OCI-LY3 (cell line): ENCODE measurements at regions not wholly inside any gene's neighbourhood (a gene's known extent, or its start where the extent isn't known, plus 50 kb on each side); places are given as distances from the start of the nearest gene placed in this dataset.

Experiments
- CTCF ChIP-seq: fragments of 200-600, 300-600 bp; sonication (generic); IDR thresholded peaks from 2 replicates; pipeline ENCODE4 v1.5.1; 2014; ENCODE audit warnings: antibody characterized with exemption, low read length, low read depth
- EZH2phosphoT487 ChIP-seq: fragments of 200-600 bp; shearing (Covaris generic); IDR thresholded peaks from 2 replicates; pipeline ENCODE4 v1.6.1; 2018; ENCODE audit warnings: antibody characterized with exemption, mixed run types, low read depth

GRCh38 chr14:30803185-30803584, 71.2 kb upstream of the COCH start:
- TF ChIP-seq CTCF: no peak
- no peak for TF ChIP-seq EZH2phosphoT487
